ENCODE measurements at regions not wholly inside any gene's neighbourhood (a gene's known extent, or its start where the extent isn't known, plus 50 kb on each side); places are given as distances from the start of the nearest gene placed in this dataset.
"Not testable (repeated sequence)": the region's sequence is repeated elsewhere in the genome, so short reads cannot be mapped to it uniquely, and the experiment has no call there.

DNA sequence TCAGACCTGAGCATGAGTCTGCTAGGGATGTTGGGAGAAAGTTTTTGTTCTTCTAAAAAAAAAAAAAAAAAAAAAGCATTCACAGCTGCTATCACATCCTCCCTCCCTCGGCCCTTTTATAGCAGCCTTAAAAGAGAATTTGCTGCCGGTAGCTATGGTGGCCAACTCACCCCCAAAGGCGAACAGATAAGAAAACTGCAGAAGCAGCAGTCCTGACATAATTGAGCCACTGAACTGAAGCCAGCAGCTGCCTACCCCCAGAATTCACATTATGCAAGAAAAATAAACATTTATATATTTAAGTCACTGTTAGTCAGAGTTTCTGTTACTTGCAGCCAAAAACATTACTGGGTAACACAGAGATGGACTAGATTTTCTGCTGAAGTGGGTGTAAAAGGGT, 124.3 kb upstream of the SMARCA2 start:
- TF ChIP-seq EP300 (IDR thresholded peaks at IDR 0.05): no peak
- no peak for TF ChIP-seq CTCF (IDR thresholded peaks at IDR 0.05)
- TF ChIP-seq POLR2A (IDR thresholded peaks at IDR 0.05): no peak
- no peak for TF ChIP-seq POLR2AphosphoS5 (IDR thresholded peaks at IDR 0.05)
- Histone ChIP-seq H3K27ac (no peak overlapping the region), H3K36me3 (no peaks in the 10 kb centered on the region), H3K9me3 (no peaks in the 10 kb centered on the region), H3K4me1 (no peaks in the 10 kb centered on the region), H3K27me3 (no peaks in the 10 kb centered on the region), H3K4me3 (no peak overlapping the region)
- ATAC-seq (ENCODE audit: low FRiP score in 2 of 2) (no peak), DNase-seq (no peak)
- WGBS, 2 donors: 52 to 78% methylated on average over 3 of the region's 3 CpGs

DNA sequence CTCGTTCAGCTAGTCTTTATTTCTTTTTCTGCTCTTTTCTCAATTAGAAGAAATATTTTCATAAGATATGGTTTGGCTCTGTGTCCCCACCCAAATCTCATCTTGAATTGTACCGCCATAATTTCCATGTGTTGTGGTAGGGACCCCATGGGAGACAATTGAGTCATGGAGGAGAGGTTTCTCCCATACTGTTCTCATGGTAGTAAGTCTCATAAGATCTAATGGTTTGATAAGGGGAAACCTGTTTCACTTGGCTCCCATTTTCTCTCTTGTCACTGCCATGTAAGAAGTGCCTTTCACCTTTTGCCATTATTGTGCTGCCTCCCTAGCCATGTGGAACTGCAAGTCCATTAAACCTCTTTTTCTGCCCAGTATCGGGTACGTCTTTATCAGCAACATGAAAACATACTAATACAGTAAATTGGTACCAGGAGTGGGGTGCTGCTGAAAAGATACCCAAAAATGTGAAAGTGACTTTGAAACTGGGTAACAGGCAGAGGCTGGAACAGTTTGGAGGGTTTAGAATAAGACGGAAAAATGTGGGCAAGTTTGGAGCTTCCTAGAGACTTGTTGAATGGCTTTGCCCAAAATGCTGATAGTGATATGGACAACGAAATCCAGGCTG, 112.0 kb upstream of the SMARCA2 start:
- not testable (repeated sequence) for H3K27ac ChIP-seq; H3K36me3 ChIP-seq; H3K4me1 ChIP-seq; H3K4me3 ChIP-seq; DNase-seq; H3K27me3 ChIP-seq; ATAC-seq (ENCODE audit: low FRiP score in 2 of 2)
- peaks cover 7 to 28% (median 10%) of the 10 kb centered on the region in 4 donors for H3K9me3 ChIP-seq
- 72 to 80% methylated on average over 6 of the region's 6 CpGs for WGBS, 2 donors

- Histone ChIP-seq H3K36me3 (no peaks in the 10 kb centered on the region), H3K27me3 (no peaks in the 10 kb centered on the region), H3K4me3 (no peak overlapping the region), H3K27ac (no peak overlapping the region), H3K4me1 (no peaks in the 10 kb centered on the region), H3K9me3 (peaks cover 7 to 23% (median 10%) of the 10 kb centered on the region in 4 donors)
- no peak for TF ChIP-seq EP300 (IDR thresholded peaks at IDR 0.05)
- no peak for TF ChIP-seq POLR2AphosphoS5 (IDR thresholded peaks at IDR 0.05)
- no peak for TF ChIP-seq CTCF (IDR thresholded peaks at IDR 0.05)
- TF ChIP-seq POLR2A (IDR thresholded peaks at IDR 0.05): no peak
- ATAC-seq (ENCODE audit: low FRiP score in 2 of 2) (no peak), DNase-seq (no peak)
- WGBS, 2 donors: 95 to 100% methylated on average over 1 of the region's 1 CpG
These were observed 107.7 kb upstream of the SMARCA2 start for GRCh38 chr9:1907465-1907864.

GRCh38 chr9:1909322-1909721, 105.8 kb upstream of the SMARCA2 start:
- ATAC-seq (ENCODE audit: low FRiP score in 2 of 2) (no peak), DNase-seq (no peak)
- no peaks in the 10 kb centered on the region for H3K4me1 ChIP-seq
- H3K4me3 ChIP-seq: no peak overlapping the region
- H3K36me3 ChIP-seq: no peaks in the 10 kb centered on the region
- no peaks in the 10 kb centered on the region for H3K27me3 ChIP-seq
- H3K27ac ChIP-seq: no peak overlapping the region
- TF ChIP-seq POLR2A (IDR thresholded peaks at IDR 0.05): no peak
- no peak for TF ChIP-seq POLR2AphosphoS5 (IDR thresholded peaks at IDR 0.05)
- TF ChIP-seq EP300 (IDR thresholded peaks at IDR 0.05): no peak
- no peak for TF ChIP-seq CTCF (IDR thresholded peaks at IDR 0.05)
- H3K9me3 ChIP-seq: peaks cover 0 to 5% (median 3%) of the 10 kb centered on the region in 4 donors
- 77 to 88% methylated on average over 2 of the region's 2 CpGs for WGBS, 2 donors

DNA sequence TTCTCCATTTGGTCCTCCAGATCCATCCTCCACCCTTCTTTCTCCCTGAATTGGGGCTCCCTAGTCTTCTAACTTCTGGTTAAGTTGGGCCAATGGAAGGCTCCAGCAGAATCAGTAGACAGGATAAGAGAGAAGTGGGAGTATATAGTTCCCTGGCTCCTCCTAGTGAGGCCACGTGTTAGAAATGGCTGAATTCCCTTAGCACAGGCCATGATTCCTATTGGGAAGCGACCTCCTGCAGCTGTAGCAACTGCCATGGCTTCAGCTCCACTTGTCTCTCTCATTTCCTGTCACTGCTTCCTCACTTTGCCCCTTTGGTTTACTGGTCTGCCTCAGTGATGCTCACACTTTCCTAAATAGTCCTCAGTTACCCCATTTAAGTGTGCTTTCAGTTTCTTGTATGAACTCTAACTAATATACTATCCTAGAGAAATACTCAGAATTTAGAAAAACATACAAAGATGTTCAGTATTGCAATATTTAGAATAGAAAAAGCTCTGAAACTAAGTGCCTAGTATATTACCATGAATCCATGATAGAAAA, 104.8 kb upstream of the SMARCA2 start:
- no peaks in the 10 kb centered on the region for H3K9me3 ChIP-seq
- H3K36me3 ChIP-seq: no peaks in the 10 kb centered on the region
- WGBS, 2 donors: 75 to 89% methylated on average over 2 of the region's 2 CpGs
- DNase-seq (no peak), ATAC-seq (ENCODE audit: low FRiP score in 2 of 2) (no peak)
- TF ChIP-seq EP300 (IDR thresholded peaks at IDR 0.05) (no peak), CTCF (IDR thresholded peaks at IDR 0.05) (no peak), POLR2AphosphoS5 (IDR thresholded peaks at IDR 0.05) (no peak), POLR2A (IDR thresholded peaks at IDR 0.05) (no peak)
- no peak overlapping the region for H3K27ac ChIP-seq
- H3K27me3 ChIP-seq: no peaks in the 10 kb centered on the region
- no peak overlapping the region for H3K4me3 ChIP-seq
- no peaks in the 10 kb centered on the region for H3K4me1 ChIP-seq
